GM12878 (cell line): ENCODE measurements at regions not wholly inside any gene's neighbourhood (a gene's known extent, or its start where the extent isn't known, plus 50 kb on each side); places are given as distances from the start of the nearest gene placed in this dataset.

ENCODE experiments used
- ATAC-seq: fragments of 200-7000 bp; cut with Tn5 transposase; 3 replicates; pipeline ENCODE4 v1.9.1; 2020; ENCODE audit warnings: mild to moderate bottlenecking, moderate library complexity
- BruUV-seq: library from RNA; stranded (reverse); fragments of 400-500 nt; replicated peaks from 2 replicates; lab custom pipeline; 2021; lab: Mats Ljungman, UMichigan
- CTCF ChIA-PET: fragments of 300-600 bp; sonication (Branson Sonifier 250); formaldehyde crosslinking; extraction: SDS; loops from one replicate; lab custom pipeline; 2021; ENCODE audit warnings: inconsistent platforms; lab: Yijun Ruan, JAX
- POLR2A ChIA-PET: fragments of 350-600 bp; formaldehyde crosslinking; extraction: SDS; loops from one replicate; lab custom pipeline; 2021; ENCODE audit warnings: inconsistent platforms; lab: Charles Lee
- RAD21 ChIA-PET: fragments of 300-600 bp; sonication (Branson Sonifier 250); formaldehyde crosslinking; loops from one replicate; lab custom pipeline; 2023; ENCODE audit warnings: antibody characterized with exemption; ENCODE audit not compliant: unreplicated experiment; lab: Charles Lee
- SMC1A ChIA-PET: fragments of 300-600 bp; sonication (Branson Sonifier 250); formaldehyde crosslinking; loops from one replicate; lab custom pipeline; 2023; ENCODE audit not compliant: unreplicated experiment, uncharacterized antibody; lab: Charles Lee
- DNase-seq: peaks from one replicate; pipeline ENCODE4 v3.0.0-alpha.2; 2011; ENCODE audit warnings: low read depth, low spot score
- FAIRE-seq: peaks from 3 replicates; lab custom pipeline; 2011; peaks lifted over from hg19 to GRCh38; lab: Jason Lieb, UNC
- H2AFZ ChIP-seq: 2 replicates; pipeline ENCODE4 v1.6.0; 2011; ENCODE audit warnings: low read depth, low read length, control low read depth; ENCODE audit not compliant: control insufficient read depth
- H3K27ac ChIP-seq: 2 replicates; pipeline ENCODE4 v1.5.1; 2011; ENCODE audit warnings: control low read depth; ENCODE audit not compliant: control insufficient read depth, insufficient read depth
- H3K27me3 ChIP-seq, 2 experiments: replicated peaks in 1 of 2; 2 replicates each; pipeline versions ENCODE4 v1.6.0 to v1.6.1; 2011; ENCODE audit warnings: low read length in 1 of 2; ENCODE audit not compliant: control insufficient read depth in 2 of 2, insufficient read depth in 2 of 2
- H3K36me3 ChIP-seq, 2 experiments: 2 replicates each; pipeline ENCODE4 v1.5.1; 2011; ENCODE audit warnings: low read length in 1 of 2; ENCODE audit not compliant: control insufficient read depth in 2 of 2, insufficient read depth in 2 of 2
- H3K4me1 ChIP-seq: 2 replicates; pipeline ENCODE4 v1.6.1; 2011; ENCODE audit warnings: mild to moderate bottlenecking, low read length, moderate library complexity, mixed read lengths; ENCODE audit not compliant: control insufficient read depth, insufficient read depth
- H3K4me2 ChIP-seq: 2 replicates; pipeline ENCODE4 v1.6.0; 2011; ENCODE audit warnings: control low read depth; ENCODE audit not compliant: control insufficient read depth, insufficient read depth
- H3K4me3 ChIP-seq: fragments of 200-600 bp; sonication (generic); 2 replicates; pipeline ENCODE4 v1.5.1; 2016
- H3K79me2 ChIP-seq: 2 replicates; pipeline ENCODE4 v1.6.0; 2011; ENCODE audit warnings: low read length; ENCODE audit not compliant: control insufficient read depth, insufficient read depth
- H3K9ac ChIP-seq: 2 replicates; pipeline ENCODE4 v1.8.0; 2011; ENCODE audit warnings: low read length, control low read depth, mixed read lengths; ENCODE audit not compliant: control insufficient read depth, insufficient read depth
- H3K9me3 ChIP-seq: replicated peaks from 3 replicates; pipeline ENCODE4 v1.5.1; 2011; ENCODE audit warnings: mild to moderate bottlenecking, low read length; ENCODE audit not compliant: control insufficient read depth, insufficient read depth
- H4K20me1 ChIP-seq: 2 replicates; pipeline ENCODE4 v1.6.0; 2011; ENCODE audit not compliant: control insufficient read depth, insufficient read depth
- BRCA1 ChIP-seq: IDR thresholded peaks from 2 replicates; pipeline ENCODE4 v1.6.1; 2011; ENCODE audit warnings: low read depth, low read length, improper control_type of control experiment
- CHD1 ChIP-seq: IDR thresholded peaks from 2 replicates; pipeline ENCODE4 v1.6.1; 2012; ENCODE audit warnings: low read depth, low read length, improper control_type of control experiment
- EP300 ChIP-seq, 2 experiments: fragments of 150-350 bp in 1 of 2; IDR thresholded peaks; 2 replicates each; pipeline ENCODE4 v1.6.1; 2011 to 2012; ENCODE audit warnings: low read depth in 2 of 2, low read length in 2 of 2, borderline replicate concordance in 1 of 2, improper control_type of control experiment in 1 of 2, inconsistent platforms in 1 of 2; ENCODE audit not compliant: control insufficient read depth in 1 of 2
- IKZF2 ChIP-seq, 2 experiments: fragments of 450-650 bp; IDR thresholded peaks; 2 replicates each; pipeline ENCODE4 v1.6.1; 2017; ENCODE audit warnings: mild to moderate bottlenecking in 2 of 2, moderate library complexity in 2 of 2
- JUNB ChIP-seq: IDR thresholded peaks from 2 replicates; pipeline ENCODE4 v1.6.1; 2016; ENCODE audit warnings: antibody characterized with exemption, mild to moderate bottlenecking
- RAD51 ChIP-seq: fragments of 450-650 bp; IDR thresholded peaks from 2 replicates; pipeline ENCODE4 v1.6.1; 2016; ENCODE audit warnings: moderate library complexity, mild to moderate bottlenecking, inconsistent platforms
- TBL1XR1 ChIP-seq: IDR thresholded peaks from 2 replicates; pipeline ENCODE4 v1.6.1; 2012; ENCODE audit warnings: low read depth, low read length, improper control_type of control experiment
- WGBS: methylation state at CpG from one replicate; pipeline ENCODE4 v1.1.6; 2016; ENCODE audit warnings: low lambda C conversion rate; ENCODE audit not compliant: insufficient replicate concordance, insufficient coverage; ENCODE audit errors: missing lambda C conversion rate; 5-methylcytosine and 5-hydroxymethylcytosine counted together
- in situ Hi-C: fragments of 300-500 bp; cut with MboI; formaldehyde crosslinking; loops from 9 replicates; pipeline ENCODE4 v1.14.3; 2018; ENCODE audit warnings: mixed read lengths
- intact Hi-C: fragments of 100-400 bp; cut with micrococcal nuclease; formaldehyde crosslinking; loops from one replicate; pipeline ENCODE4 v1.14.2; 2022; ENCODE audit not compliant: unreplicated experiment
- TF ChIP-seq, protein P1 (sequence below): IDR thresholded peaks from 2 replicates; pipeline ENCODE4 v1.6.1; 2012; ENCODE audit warnings: low read depth, low read length, improper control_type of control experiment
- TF ChIP-seq, protein P2 (sequence below): fragments of 450-650 bp; formaldehyde crosslinking; IDR thresholded peaks from 2 replicates; pipeline ENCODE4 v1.4.0; 2020; ENCODE audit warnings: mild to moderate bottlenecking, moderate library complexity
- TF ChIP-seq, protein P3 (sequence below): fragments of 450-650 bp; IDR thresholded peaks from 2 replicates; pipeline ENCODE4 v1.6.1; 2016; ENCODE audit warnings: mild to moderate bottlenecking, moderate library complexity, borderline replicate concordance

DNA sequence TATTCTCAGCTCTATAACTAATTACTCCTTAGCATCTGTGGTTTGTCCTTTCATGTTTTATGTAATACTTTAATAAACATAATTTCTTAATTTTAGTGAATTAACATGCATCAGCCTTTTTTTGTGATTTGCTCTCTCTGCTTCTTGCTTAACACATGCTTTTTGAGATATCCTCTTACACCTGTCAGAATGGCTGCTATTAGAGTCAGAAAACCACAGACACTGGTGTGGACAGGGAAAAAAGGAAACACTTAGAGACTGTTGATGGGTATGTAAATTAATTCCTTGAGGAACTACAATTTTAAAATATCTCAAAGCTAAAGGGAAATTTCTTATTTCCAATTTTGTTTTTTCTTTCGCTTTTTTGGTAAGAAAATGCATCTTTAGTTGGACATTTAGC, 549.0 kb downstream of the ZNF804A start:
- no peak for FAIRE-seq
- no TSS peak for BruUV-seq
- POLR2A ChIA-PET = no interaction called here

More for the DNA sequence above, 549.0 kb downstream of the ZNF804A start:
- H3K36me3 ChIP-seq = no peaks in the 10 kb centered on the region
- intact Hi-C loops (no loop called here), in situ Hi-C loops (no loop called here)
- ChIA-PET RAD21 (no interaction called here), SMC1A (no interaction called here), CTCF (no interaction called here)
- ATAC-seq (no peak), DNase-seq (no peak)
- no peaks in the 10 kb centered on the region for H3K27me3 ChIP-seq
- H3K79me2 ChIP-seq = no peaks in the 10 kb centered on the region
- H3K4me2 ChIP-seq = no peak overlapping the region
- no peak overlapping the region for H2AFZ ChIP-seq
- no peaks in the 10 kb centered on the region for H3K9me3 ChIP-seq
- H4K20me1 ChIP-seq = no peaks in the 10 kb centered on the region
- no peaks in the 10 kb centered on the region for H3K4me1 ChIP-seq
- no peak overlapping the region for H3K9ac ChIP-seq
- WGBS = 0% methylated on average over 1 of the region's 1 CpG
- TF ChIP-seq TBL1XR1 = no peak
- no peak for TF ChIP-seq RAD51
- no peak for TF ChIP-seq BRCA1
- TF ChIP-seq, protein P1, sequence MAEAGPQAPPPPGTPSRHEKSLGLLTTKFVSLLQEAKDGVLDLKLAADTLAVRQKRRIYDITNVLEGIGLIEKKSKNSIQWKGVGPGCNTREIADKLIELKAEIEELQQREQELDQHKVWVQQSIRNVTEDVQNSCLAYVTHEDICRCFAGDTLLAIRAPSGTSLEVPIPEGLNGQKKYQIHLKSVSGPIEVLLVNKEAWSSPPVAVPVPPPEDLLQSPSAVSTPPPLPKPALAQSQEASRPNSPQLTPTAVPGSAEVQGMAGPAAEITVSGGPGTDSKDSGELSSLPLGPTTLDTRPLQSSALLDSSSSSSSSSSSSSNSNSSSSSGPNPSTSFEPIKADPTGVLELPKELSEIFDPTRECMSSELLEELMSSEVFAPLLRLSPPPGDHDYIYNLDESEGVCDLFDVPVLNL = no peak
- TF ChIP-seq IKZF2 (IDR thresholded peaks at IDR 0.05) = no peak
- TF ChIP-seq EP300 (IDR thresholded peaks at IDR 0.05; ENCODE audit: borderline replicate concordance in 1 of 2, control insufficient read depth in 1 of 2, low read depth in 2 of 2, low read length in 2 of 2) = no peak
- TF ChIP-seq CHD1 = no peak
- TF ChIP-seq, protein P2, sequence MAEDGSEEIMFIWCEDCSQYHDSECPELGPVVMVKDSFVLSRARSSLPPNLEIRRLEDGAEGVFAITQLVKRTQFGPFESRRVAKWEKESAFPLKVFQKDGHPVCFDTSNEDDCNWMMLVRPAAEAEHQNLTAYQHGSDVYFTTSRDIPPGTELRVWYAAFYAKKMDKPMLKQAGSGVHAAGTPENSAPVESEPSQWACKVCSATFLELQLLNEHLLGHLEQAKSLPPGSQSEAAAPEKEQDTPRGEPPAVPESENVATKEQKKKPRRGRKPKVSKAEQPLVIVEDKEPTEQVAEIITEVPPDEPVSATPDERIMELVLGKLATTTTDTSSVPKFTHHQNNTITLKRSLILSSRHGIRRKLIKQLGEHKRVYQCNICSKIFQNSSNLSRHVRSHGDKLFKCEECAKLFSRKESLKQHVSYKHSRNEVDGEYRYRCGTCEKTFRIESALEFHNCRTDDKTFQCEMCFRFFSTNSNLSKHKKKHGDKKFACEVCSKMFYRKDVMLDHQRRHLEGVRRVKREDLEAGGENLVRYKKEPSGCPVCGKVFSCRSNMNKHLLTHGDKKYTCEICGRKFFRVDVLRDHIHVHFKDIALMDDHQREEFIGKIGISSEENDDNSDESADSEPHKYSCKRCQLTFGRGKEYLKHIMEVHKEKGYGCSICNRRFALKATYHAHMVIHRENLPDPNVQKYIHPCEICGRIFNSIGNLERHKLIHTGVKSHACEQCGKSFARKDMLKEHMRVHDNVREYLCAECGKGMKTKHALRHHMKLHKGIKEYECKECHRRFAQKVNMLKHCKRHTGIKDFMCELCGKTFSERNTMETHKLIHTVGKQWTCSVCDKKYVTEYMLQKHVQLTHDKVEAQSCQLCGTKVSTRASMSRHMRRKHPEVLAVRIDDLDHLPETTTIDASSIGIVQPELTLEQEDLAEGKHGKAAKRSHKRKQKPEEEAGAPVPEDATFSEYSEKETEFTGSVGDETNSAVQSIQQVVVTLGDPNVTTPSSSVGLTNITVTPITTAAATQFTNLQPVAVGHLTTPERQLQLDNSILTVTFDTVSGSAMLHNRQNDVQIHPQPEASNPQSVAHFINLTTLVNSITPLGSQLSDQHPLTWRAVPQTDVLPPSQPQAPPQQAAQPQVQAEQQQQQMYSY (CRISPR knock-in tag) = no peak
- TF ChIP-seq, protein P3, sequence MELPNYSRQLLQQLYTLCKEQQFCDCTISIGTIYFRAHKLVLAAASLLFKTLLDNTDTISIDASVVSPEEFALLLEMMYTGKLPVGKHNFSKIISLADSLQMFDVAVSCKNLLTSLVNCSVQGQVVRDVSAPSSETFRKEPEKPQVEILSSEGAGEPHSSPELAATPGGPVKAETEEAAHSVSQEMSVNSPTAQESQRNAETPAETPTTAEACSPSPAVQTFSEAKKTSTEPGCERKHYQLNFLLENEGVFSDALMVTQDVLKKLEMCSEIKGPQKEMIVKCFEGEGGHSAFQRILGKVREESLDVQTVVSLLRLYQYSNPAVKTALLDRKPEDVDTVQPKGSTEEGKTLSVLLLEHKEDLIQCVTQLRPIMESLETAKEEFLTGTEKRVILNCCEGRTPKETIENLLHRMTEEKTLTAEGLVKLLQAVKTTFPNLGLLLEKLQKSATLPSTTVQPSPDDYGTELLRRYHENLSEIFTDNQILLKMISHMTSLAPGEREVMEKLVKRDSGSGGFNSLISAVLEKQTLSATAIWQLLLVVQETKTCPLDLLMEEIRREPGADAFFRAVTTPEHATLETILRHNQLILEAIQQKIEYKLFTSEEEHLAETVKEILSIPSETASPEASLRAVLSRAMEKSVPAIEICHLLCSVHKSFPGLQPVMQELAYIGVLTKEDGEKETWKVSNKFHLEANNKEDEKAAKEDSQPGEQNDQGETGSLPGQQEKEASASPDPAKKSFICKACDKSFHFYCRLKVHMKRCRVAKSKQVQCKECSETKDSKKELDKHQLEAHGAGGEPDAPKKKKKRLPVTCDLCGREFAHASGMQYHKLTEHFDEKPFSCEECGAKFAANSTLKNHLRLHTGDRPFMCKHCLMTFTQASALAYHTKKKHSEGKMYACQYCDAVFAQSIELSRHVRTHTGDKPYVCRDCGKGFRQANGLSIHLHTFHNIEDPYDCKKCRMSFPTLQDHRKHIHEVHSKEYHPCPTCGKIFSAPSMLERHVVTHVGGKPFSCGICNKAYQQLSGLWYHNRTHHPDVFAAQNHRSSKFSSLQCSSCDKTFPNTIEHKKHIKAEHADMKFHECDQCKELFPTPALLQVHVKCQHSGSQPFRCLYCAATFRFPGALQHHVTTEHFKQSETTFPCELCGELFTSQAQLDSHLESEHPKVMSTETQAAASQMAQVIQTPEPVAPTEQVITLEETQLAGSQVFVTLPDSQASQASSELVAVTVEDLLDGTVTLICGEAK = no peak
- TF ChIP-seq JUNB = no peak
- no peak overlapping the region for H3K27ac ChIP-seq
- no peak overlapping the region for H3K4me3 ChIP-seq
